H9 (cell line): ENCODE measurements at regions not wholly inside any gene's neighbourhood (a gene's known extent, or its start where the extent isn't known, plus 50 kb on each side); places are given as distances from the start of the nearest gene placed in this dataset.

Source experiments
- DNase-seq: peaks from one replicate; pipeline ENCODE4 v3.0.0-alpha.2; 2017
- H2AFZ ChIP-seq: one replicate; pipeline ENCODE4 v1.6.1; 2013; ENCODE audit warnings: mild to moderate bottlenecking, low read length, control low read depth, moderate library complexity
- H2AK5ac ChIP-seq: 2 replicates; pipeline ENCODE4 v1.6.1; 2013; ENCODE audit warnings: low read length, control low read depth, mixed read lengths; ENCODE audit not compliant: insufficient read length
- H2BK120ac ChIP-seq: one replicate; pipeline ENCODE4 v1.6.1; 2013; ENCODE audit warnings: low read depth, mild to moderate bottlenecking, low read length, control low read depth, inconsistent platforms; ENCODE audit not compliant: poor library complexity, severe bottlenecking
- H2BK12ac ChIP-seq: 2 replicates; pipeline ENCODE4 v1.6.1; 2013; ENCODE audit warnings: low read length, control low read depth, mixed read lengths, low read depth; ENCODE audit not compliant: insufficient read length
- H2BK15ac ChIP-seq: 2 replicates; pipeline ENCODE4 v1.6.1; 2013; ENCODE audit warnings: low read depth, low read length, control low read depth
- H2BK20ac ChIP-seq: one replicate; pipeline ENCODE4 v1.6.1; 2013; ENCODE audit warnings: low read depth, mild to moderate bottlenecking, low read length, control low read depth, inconsistent platforms; ENCODE audit not compliant: poor library complexity, severe bottlenecking
- H2BK5ac ChIP-seq: 2 replicates; pipeline ENCODE4 v1.6.1; 2013; ENCODE audit warnings: low read length, control low read depth, mixed read lengths; ENCODE audit not compliant: insufficient read length
- H3K14ac ChIP-seq: 2 replicates; pipeline ENCODE4 v1.6.1; 2013; ENCODE audit warnings: low read length, control low read depth; ENCODE audit not compliant: insufficient read depth
- H3K18ac ChIP-seq: 2 replicates; pipeline ENCODE4 v1.6.1; 2013; ENCODE audit warnings: low read depth, mild to moderate bottlenecking, mixed read lengths, low read length, control low read depth; ENCODE audit not compliant: insufficient read length
- H3K23ac ChIP-seq: 2 replicates; pipeline ENCODE4 v1.6.1; 2013; ENCODE audit warnings: low read length, control low read depth, mixed read lengths, low read depth; ENCODE audit not compliant: insufficient read length
- H3K23me2 ChIP-seq: 2 replicates; pipeline ENCODE4 v1.6.1; 2013; ENCODE audit warnings: low read depth, mild to moderate bottlenecking, mixed read lengths, low read length, control low read depth; ENCODE audit not compliant: insufficient read length, poor library complexity, severe bottlenecking
- H3K27ac ChIP-seq: 2 replicates; pipeline ENCODE4 v1.5.1; 2013; ENCODE audit warnings: low read length, control low read depth, mixed read lengths, low read depth; ENCODE audit not compliant: insufficient read length
- H3K27me3 ChIP-seq: 2 replicates; pipeline ENCODE4 v1.6.1; 2013; ENCODE audit warnings: low read length, control low read depth, inconsistent platforms; ENCODE audit not compliant: insufficient read depth
- H3K4ac ChIP-seq: 2 replicates; pipeline ENCODE4 v1.6.1; 2013; ENCODE audit warnings: low read depth, mild to moderate bottlenecking, control low read depth, inconsistent platforms, low read length, moderate library complexity
- H3K4me1 ChIP-seq: 2 replicates; pipeline ENCODE4 v1.6.1; 2013; ENCODE audit warnings: low read length, control low read depth, inconsistent platforms; ENCODE audit not compliant: insufficient read depth
- H3K4me2 ChIP-seq: 2 replicates; pipeline ENCODE4 v1.6.1; 2013; ENCODE audit warnings: low read length, control low read depth, mixed read lengths; ENCODE audit not compliant: insufficient read length, insufficient read depth
- H3K56ac ChIP-seq: 2 replicates; pipeline ENCODE4 v1.6.1; 2013; ENCODE audit warnings: low read depth, mild to moderate bottlenecking, mixed read lengths, low read length, control low read depth; ENCODE audit not compliant: insufficient read length
- H3K79me1 ChIP-seq: 2 replicates; pipeline ENCODE4 v1.6.1; 2013; ENCODE audit warnings: low read depth, mild to moderate bottlenecking, moderate library complexity, low read length, control low read depth, inconsistent platforms; ENCODE audit not compliant: insufficient read depth, poor library complexity, severe bottlenecking
- H3K79me2 ChIP-seq: 2 replicates; pipeline ENCODE4 v1.6.1; 2013; ENCODE audit warnings: low read length, control low read depth, inconsistent platforms; ENCODE audit not compliant: insufficient read depth
- H3K9ac ChIP-seq: 2 replicates; pipeline ENCODE4 v1.6.1; 2013; ENCODE audit warnings: low read length, control low read depth, mixed read lengths; ENCODE audit not compliant: insufficient read length; ENCODE audit errors: extremely low read depth
- H3K9me3 ChIP-seq: one replicate; pipeline ENCODE4 v1.6.1; 2013; ENCODE audit warnings: low read depth, low read length, inconsistent platforms; ENCODE audit not compliant: control insufficient read depth
- H3T11ph ChIP-seq: one replicate; pipeline ENCODE4 v1.6.1; 2013; ENCODE audit warnings: mild to moderate bottlenecking, low read length, control low read depth, inconsistent platforms
- H4K20me1 ChIP-seq: one replicate; pipeline ENCODE4 v1.6.1; 2013; ENCODE audit not compliant: control insufficient read depth, insufficient read length, insufficient read depth
- H4K5ac ChIP-seq: 2 replicates; pipeline ENCODE4 v1.6.1; 2013; ENCODE audit warnings: low read depth, mild to moderate bottlenecking, mixed read lengths, low read length, control low read depth; ENCODE audit not compliant: insufficient read length
- H4K8ac ChIP-seq: replicated peaks from 2 replicates; pipeline ENCODE4 v1.6.1; 2013; ENCODE audit warnings: low read length, control low read depth, mixed read lengths, low read depth; ENCODE audit not compliant: insufficient read length
- H4K91ac ChIP-seq: 2 replicates; pipeline ENCODE4 v1.6.1; 2013; ENCODE audit warnings: low read depth, mild to moderate bottlenecking, moderate library complexity, mixed read lengths, low read length, control low read depth; ENCODE audit not compliant: insufficient read length
- H3K27ac Mint-ChIP-seq, 3 experiments: 2 replicates in 2 of 3; 3 replicates in 1 of 3; pipeline ENCODE4 v1.8.0; 2020 to 2021; ENCODE audit warnings: mixed read lengths in 3 of 3, mild to moderate bottlenecking in 1 of 3, moderate library complexity in 1 of 3
- H3K27me3 Mint-ChIP-seq: 2 replicates; pipeline ENCODE4 v1.8.0; 2021; ENCODE audit warnings: low read depth, mild to moderate bottlenecking, moderate library complexity, mixed read lengths
- H3K36me3 Mint-ChIP-seq, 3 experiments: 2 replicates in 2 of 3; 3 replicates in 1 of 3; pipeline ENCODE4 v1.8.0; 2020 to 2021; ENCODE audit warnings: low read depth in 3 of 3, mixed read lengths in 3 of 3; ENCODE audit not compliant: insufficient read depth in 1 of 3
- H3K4me1 Mint-ChIP-seq, 2 experiments: 2 replicates each; pipeline ENCODE4 v1.8.0; 2020; ENCODE audit warnings: mixed read lengths in 2 of 2
- H3K4me3 Mint-ChIP-seq, 2 experiments: 2 replicates in 1 of 2; 3 replicates in 1 of 2; pipeline ENCODE4 v1.8.0; 2020 to 2021; ENCODE audit warnings: mild to moderate bottlenecking in 2 of 2, mixed read lengths in 2 of 2, moderate library complexity in 1 of 2
- H3K9me3 Mint-ChIP-seq, 2 experiments: 2 replicates in 1 of 2; 3 replicates in 1 of 2; pipeline ENCODE4 v1.8.0; 2020; ENCODE audit warnings: mild to moderate bottlenecking in 2 of 2, mixed read lengths in 2 of 2, moderate library complexity in 1 of 2
- CTCF ChIP-seq: fragments of 200-600 bp; sonication (generic); conservative IDR thresholded peaks from 3 replicates; pipeline ENCODE4 v1.8.0; 2021; ENCODE audit warnings: antibody characterized with exemption, mild to moderate bottlenecking
- WGBS: extraction: QIAGEN DNeasy Blood & Tissue Kit; methylation state at CpG from one replicate; pipeline ENCODE4 v1.1.7; 2013; ENCODE audit warnings: missing lambda C conversion rate, low lambda C conversion rate, mixed read lengths; ENCODE audit not compliant: insufficient read length; ENCODE audit errors: extremely low coverage; 5-methylcytosine and 5-hydroxymethylcytosine counted together

- DNase-seq: no peak
Observed at GRCh38 chr5:166236327-166236726, 2055.1 kb upstream of the WWC1 start.

More at GRCh38 chr5:166236327-166236726, 2055.1 kb upstream of the WWC1 start:
- Histone ChIP-seq H2BK5ac (no peak overlapping the region), H2BK120ac (no peak overlapping the region), H2BK15ac (no peak overlapping the region), H2AK5ac (no peak overlapping the region), H3K18ac (no peak overlapping the region), H3K4me2 (no peak overlapping the region), H3T11ph (no peak overlapping the region), H2BK12ac (no peak overlapping the region), H2AFZ (no peak overlapping the region), H4K91ac (no peak overlapping the region), H3K27ac (no peak overlapping the region), H4K5ac (no peak overlapping the region), H3K4ac (no peak overlapping the region), H4K20me1 (no peaks in the 10 kb centered on the region), H3K4me1 (no peaks in the 10 kb centered on the region), H4K8ac (no peak overlapping the region), H3K27me3 (no peaks in the 10 kb centered on the region), H3K23me2 (no peaks in the 10 kb centered on the region), H3K9me3 (no peaks in the 10 kb centered on the region), H3K79me1 (no peaks in the 10 kb centered on the region), H3K79me2 (no peaks in the 10 kb centered on the region), H3K23ac (no peak overlapping the region), H3K14ac (no peak overlapping the region), H2BK20ac (no peak overlapping the region), H3K56ac (no peak overlapping the region), H3K9ac (no peak overlapping the region)
- no peak overlapping the region for H3K4me3 Mint-ChIP-seq
- H3K36me3 Mint-ChIP-seq: peaks cover 8 to 26% (median 11%) of the 10 kb centered on the region in 3 experiments; a peak in 6 of 7 replicates
- H3K9me3 Mint-ChIP-seq: peaks cover 12 to 16% of the 10 kb centered on the region in 2 experiments
- no CpG with 5 or more reads among the region's 1 CpG for WGBS
- no peaks in the 10 kb centered on the region for H3K4me1 Mint-ChIP-seq
- no peak for TF ChIP-seq CTCF
- no peaks in the 10 kb centered on the region for H3K27me3 Mint-ChIP-seq
- H3K27ac Mint-ChIP-seq: no peak overlapping the region
